ENCODE measurements at regions not wholly inside any gene's neighbourhood (a gene's known extent, or its start where the extent isn't known, plus 50 kb on each side); places are given as distances from the start of the nearest gene placed in this dataset.
"Not testable (repeated sequence)": the region's sequence is repeated elsewhere in the genome, so short reads cannot be mapped to it uniquely, and the experiment has no call there.

DNA sequence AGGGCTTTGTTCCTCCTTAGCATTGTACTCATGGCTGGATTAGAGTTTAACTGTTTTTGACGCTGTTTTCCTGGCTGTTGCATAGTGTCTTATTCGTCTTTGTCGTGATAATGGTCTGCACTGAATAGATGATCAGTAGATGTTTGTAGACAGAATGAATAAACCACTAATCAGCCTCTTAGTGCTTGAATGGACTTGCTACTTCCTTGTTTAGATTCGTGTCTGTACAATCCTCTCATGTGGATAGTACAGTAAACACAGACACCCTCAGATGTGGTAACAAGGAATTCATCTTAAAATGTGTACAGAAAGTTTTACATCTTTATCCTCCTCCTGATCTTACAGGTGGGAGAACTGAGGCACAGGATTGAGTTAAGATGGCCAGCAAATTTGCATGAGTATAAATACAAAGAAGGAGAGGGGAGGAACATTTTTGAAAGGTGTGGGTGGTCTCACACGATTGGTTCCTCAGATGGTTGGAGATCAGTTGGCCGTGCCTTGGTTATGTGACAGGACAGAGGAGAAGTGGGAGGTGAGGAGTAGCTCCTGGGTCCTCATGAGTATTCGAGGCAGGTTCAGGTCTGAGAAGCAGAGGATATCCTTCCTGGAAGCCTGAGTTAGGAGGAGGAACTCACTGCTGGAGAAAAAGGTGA, 196.0 kb downstream of the KLRB1 start:
- DNase-seq (ENCODE audit: low read depth in 3 of 3), result not testable (repeated sequence)

DNA sequence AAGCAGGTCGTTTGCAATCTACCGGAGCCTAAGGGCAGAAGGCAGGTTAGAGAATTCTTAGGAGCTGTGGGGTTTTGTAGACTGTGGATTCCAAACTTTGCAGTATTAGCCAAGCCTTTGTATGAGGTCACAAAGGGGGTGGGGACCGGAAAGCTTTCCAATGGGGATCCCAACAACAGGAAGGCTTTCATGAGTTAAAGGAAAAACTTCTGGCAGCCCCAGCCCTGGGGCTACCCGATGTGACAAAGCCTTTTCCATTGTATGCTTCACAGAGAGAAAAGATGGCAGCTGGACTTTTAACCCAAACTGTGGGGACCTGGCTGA, 199.2 kb upstream of the PZP start:
- DNase-seq (ENCODE audit: low read depth in 3 of 3), result not testable (repeated sequence)

DNA sequence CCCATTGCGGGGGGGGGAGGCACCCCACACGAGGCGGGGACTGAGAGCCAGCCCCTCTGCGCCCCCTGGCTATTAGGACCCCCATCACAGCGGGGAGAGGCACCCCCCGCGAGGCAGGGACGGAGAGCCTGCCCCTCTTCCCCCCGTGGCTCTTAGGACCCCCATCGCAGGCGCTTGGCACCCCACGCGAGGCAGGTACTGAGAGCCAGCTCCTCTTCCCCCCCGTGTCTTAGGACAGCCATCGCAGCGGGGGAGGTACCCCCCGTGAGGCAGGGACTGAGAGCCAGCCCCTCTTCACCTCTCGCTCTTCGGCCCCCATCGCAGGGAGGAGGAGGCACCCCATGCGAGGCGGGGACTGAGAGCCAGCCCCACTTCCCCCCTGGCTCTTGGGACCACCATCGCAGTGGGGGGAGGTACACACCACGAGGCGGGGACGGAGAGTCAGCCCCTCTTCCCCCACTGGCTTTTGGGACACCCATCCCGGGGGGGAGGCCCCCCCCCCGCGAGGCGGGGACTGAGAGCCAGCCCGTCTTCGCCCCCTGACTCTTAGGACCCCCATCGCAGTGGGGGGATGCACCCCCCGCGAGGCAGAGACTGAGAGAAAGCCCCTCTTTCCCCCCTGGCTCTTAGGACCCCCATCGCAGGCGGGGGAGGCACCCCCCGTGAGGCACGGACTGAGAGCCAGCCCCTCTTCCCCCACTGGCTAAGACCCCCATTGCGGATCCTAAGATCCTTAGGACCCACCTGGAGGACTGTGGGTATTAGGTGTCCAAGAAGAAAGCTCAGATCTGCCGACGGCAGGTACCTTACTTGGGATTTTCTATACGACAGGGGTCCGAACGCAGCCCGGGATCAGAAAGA, 198.6 kb upstream of the PZP start:
- DNase-seq (ENCODE audit: low read depth in 3 of 3), result no peak

DNA sequence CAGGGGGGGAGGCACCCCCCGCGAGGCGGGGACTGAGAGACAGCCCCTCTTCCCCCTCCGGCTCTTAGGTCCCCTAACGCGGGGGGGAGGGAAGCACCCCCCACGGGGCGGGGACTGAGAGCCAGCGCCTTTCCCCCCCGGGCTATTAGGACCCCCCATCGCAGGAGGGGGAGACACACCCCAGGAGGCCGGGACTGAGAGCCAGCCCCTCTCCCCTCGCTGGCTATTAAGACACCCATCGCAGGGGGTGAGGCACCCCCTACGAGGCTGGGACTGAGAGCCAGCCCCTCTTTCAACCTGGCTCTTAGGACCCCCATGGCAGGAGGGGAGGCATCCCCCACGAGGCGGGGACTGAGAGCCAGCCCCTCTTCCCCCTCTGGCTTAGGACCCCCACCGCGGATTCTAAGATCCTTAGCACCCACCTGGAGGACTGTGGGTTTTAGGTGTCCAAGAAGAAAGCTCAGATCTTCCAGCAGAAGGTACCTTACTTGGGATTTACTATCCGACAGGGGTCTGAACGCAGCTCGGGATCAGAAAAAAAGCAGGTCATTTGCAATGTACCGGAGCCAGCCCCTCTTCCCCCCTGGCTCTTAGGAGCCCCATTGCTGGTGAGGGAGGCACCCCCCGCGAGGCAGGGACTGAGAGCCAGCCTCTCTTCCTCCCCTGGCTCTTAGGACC, 197.8 kb upstream of the PZP start:
- DNase-seq (ENCODE audit: low read depth in 3 of 3), result no peak

DNA sequence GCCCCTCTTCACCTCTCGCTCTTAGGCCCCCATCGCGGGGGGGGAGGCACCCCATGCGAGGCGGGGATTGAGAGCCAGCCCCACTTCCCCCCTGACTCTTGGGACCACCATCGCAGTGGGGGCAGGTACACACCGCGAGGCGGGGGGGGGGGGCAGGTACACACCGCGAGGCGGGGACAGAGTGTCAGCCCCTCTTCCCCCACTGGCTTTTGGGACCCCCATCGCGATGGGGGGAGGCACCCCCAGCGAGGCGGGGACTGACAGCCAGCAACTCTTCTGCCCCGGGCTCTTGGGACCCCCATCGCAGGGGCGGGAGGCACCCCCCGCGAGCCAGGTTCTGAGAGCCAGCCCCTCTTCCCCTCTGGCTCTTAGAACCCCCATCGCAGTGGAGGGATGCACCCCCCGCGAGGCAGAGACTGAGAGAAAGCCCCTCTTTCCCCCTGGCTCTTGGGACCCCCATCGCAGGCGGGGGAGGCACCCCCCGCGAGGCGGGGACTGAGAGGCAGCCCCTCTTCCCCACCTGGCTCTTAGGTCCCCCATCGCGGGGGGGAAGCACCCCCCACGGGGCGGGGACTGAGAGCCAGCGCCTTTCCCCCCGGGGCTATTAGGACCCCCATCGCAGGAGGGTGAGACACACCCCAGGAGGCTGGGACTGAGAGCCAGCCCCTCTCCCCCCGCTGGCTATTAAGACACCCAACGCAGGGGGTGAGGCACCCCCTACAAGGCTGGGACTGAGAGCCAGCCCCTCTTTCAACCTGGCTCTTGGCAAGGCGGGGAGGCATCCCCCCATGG, 196.5 kb upstream of the PZP start:
- no peak for DNase-seq (ENCODE audit: low read depth in 3 of 3)

DNA sequence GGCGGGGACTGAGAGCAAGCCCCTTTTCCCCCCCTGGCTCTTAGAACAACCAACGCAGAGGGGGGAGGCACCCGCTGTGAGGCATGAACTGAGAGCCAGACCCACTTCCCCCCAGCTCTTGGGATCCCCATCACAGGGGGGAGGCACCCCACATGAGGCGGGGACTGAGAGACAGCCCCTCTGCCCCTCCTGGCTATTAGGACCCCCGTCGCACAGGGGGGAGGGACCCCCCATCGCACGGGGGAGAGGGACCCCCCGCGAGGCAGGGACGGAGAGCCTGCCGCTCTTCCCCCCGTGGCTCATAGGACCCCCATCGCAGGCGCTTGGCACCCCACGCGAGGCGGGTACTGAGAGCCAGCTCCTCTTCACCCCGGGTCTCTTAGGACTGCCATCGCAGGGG, 195.8 kb upstream of the PZP start:
- DNase-seq (ENCODE audit: low read depth in 3 of 3), result no peak

DNA sequence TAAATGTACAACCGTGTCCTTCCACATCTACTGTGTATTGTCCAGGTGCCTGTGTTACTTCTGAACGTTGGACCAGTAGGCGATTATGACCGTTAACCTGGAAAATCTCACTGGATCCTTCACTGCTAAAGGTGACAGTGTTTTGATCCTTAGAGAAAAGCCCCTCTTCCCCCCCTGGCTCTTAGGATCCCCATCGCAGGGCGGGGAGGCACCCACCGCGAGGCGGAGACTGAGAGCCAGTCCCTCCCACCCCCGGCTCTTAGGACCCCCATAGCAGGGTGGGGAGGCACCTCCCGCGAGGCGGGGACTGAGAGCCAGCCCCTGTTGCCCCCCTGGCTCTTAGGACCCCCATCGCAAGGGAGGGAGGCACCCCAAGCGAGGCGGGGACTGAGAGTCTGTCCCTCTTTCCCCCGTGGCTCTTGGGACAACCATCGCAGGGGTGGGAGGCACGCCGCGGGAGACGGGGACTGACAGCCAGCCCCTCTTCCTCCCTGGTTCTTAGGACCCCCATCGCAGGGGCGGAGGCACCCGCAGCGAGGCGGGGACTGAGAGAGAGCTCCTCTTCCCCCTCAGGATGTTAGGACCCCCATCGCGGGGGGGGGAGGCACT, 194.3 kb upstream of the PZP start:
- DNase-seq (ENCODE audit: low read depth in 3 of 3), result not testable (repeated sequence)

DNA sequence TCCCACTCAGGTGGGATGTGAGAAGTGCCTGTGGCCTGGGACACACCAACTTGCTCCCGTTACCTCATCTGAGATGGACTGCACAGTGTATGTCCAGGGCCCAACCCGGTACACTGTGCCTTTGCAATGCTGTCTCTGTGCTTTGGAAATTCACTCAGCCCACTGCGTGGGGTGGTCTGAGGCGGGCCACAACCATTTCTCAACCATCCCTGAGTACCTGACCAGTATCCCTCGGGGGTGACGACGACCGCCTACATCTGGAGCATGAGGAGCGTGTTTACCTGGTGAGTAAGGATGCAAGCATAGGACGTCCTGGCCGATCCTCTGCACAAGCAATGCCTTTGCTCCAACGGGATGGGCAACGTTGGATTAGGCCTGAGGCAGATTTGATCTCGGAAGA, 188.2 kb upstream of the PZP start:
- DNase-seq (ENCODE audit: low read depth in 3 of 3), result not testable (repeated sequence)

DNA sequence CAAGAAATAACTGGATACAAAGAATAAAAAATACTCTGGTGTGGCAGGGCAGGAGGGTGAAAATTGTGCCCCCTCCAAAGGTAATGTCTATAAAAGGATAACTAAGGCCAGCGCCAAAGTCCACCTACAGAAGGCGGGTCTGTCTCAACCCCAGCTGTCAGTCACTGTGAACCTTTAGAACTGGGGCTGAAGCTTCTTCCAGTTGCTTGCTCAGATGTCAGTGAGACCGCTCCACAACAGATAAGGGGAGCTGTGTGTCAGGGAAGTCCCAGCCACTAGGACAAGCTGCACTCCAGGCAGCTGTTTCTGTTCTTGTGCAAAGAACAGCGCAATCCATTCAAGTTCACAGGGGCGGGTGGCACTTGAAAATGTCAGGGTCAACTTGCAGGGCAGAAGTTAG, 187.0 kb upstream of the PZP start:
- DNase-seq (ENCODE audit: low read depth in 3 of 3), result not testable (repeated sequence)

DNA sequence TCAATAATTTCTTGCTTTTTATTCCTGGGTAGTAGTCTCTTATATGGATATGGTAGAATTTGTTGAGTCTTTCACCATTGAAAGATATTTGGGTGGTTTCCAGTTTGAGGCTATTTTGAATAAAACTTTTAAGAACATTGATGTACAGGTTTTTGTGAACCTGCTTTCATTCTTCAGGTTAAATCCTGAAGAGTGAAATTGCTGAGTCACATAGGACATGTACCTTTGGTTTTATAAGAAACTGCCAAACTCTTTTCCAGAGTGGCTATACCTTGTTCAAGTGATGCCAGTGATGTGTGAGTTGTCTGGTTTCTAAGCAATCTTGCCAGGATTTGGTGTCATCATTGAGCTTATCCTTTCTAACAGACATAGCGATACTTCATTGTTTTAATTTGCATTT, 184.6 kb upstream of the PZP start:
- DNase-seq (ENCODE audit: low read depth in 3 of 3), result no peak

DNA sequence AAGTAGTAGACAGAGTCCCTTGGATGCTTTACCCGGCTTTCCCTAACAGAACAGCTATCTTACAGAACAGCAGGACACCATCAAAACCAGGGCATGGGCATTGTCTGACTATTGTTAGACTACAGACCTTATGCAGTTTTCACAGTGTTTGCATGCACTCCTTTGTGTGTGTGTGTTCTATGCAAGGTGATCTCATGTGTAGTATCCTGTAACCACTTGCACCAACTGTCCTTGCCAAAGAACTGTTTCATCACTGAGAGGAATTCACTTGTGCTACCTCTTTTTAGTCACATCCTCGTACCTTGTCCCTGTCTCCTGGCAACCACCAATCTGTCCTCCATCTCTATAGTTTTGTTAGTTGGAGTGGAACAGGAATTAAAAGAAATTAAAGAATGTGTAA, 183.6 kb upstream of the PZP start:
- DNase-seq (ENCODE audit: low read depth in 3 of 3), result no peak

DNA sequence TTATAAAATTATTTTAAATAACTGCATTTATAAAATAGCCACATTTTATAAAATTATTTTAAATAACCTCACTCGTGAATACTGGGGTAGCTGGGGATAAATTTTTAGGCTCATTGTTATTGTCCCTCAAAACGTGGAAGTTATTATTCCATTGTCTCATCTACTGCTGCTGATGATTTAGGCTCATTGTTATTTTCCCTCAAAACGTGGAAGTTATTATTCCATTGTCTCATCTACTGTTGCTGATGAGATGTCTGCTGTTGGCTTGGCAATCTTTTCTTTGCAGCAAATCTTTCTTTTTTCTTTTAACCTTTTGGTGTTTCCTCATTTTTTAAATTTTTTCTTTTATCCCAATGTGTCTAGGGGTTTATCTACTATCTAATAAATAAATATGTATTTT, 182.6 kb upstream of the PZP start:
- no peak for DNase-seq (ENCODE audit: low read depth in 3 of 3)

DNA sequence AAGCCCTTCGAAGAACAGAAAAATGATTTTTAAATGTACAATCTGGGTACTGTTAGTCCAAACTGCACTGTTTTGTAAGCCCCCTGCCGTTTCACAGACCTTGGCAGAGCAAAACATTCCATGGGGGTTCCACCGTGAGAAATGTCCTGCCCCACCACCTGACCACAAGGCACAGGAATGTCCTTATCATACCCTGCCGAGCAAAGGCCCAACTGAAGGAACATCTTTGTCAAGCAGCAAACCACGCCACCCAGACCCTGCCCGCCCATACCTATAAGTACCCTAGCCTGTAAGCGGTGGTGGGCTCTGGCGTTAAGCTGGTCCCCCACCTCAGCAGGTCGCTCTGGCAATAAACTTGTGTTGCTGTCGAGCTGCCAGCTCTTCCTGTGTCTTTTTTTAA, 181.6 kb upstream of the PZP start:
- DNase-seq (ENCODE audit: low read depth in 3 of 3), result no peak

DNA sequence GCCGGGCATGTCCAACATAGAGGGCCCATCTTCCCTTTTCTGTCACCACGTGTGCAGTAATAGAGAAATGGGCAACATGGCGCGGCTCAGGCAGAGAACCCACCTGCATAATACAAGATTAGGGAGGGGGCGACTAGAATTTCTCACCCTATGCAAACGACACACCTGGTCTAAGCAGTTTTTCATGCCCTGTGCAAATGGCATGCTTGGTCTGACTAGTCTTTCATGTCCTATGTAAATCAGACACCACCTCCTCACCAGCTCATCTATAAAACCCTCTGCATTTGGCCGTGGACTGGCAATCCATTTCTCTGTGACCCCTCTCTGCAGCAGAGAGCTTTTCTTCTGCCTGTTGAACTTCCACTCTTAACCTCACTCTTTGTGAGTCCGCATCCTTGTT, 180.2 kb upstream of the PZP start:
- DNase-seq (ENCODE audit: low read depth in 3 of 3), result no peak

DNA sequence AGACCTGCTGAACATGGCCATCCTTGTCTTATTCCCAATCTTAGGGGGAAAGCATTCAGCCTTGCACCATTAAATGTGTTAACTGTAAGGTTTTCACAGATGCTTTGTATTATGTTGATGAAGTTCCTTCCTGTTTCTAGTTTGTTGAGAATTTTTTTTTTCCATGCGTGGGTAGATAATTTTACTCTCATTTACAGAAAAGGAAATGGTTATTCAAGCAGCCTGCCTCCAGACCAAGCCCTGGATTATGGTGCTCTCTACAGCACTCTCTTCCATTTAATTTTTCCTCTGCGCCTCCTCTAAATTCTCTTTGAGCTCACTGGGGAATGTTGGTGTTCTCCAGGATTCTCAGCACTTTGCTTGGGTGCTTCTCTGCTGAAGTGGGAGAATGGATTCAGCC, 179.3 kb upstream of the PZP start:
- DNase-seq (ENCODE audit: low read depth in 3 of 3), result no peak

DNA sequence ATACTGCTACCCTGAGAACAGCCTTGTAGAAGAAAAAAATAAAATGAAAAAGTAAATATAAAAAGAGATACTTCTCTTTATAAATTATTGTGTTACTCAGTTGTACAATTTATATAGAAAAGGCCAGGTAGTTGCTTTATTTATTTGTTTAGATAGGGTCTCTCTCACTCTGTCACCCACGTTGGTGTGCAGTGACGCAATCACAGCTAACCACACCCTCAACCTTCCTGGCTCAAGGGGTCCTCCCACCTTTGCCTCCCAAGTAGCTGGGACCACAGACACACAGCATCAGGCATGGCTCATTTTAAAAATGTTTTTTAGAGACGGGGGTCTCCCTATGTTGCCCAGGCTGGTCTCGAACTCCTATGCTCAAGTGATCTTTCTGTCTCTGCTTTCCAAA, 175.4 kb upstream of the PZP start:
- no peak for DNase-seq (ENCODE audit: low read depth in 3 of 3)

DNA sequence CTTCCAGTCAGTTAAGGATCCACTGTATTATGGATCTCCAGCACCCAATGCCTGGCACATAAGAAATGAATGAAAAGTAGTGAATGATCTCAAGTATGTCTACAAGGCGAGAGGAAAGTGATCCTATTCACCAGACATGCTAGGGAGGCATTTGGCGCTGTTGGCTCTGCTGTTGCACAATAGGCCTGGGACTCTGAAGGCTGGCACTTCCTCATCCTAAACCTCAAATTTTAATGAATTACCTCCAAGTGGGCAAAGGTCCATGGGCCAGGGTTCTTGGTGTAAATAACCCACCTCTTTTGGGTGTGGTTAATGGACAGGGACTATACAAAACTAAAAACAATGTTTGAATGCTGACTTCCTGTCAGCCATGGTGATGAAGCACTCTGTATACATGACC, 173.4 kb upstream of the PZP start:
- DNase-seq (ENCODE audit: low read depth in 3 of 3), result no peak

DNA sequence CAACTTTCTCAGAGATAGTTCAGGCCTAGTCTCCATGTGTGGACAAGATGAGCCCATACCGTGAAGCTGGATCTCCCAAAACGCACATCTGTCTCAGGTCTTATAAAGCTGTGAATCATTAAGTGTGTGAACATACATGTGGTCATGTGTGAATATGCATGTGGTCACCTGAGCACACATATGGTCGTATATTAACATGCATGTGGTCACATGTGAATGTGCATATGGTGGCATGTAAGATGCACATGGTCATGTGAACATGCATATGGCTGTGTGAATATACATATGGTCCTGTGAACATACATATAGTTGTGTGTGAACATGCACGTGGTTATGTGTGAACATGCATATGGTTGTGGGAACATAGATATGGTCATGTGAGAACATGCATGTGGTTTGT, 172.5 kb upstream of the PZP start:
- DNase-seq (ENCODE audit: low read depth in 3 of 3), result no peak

DNA sequence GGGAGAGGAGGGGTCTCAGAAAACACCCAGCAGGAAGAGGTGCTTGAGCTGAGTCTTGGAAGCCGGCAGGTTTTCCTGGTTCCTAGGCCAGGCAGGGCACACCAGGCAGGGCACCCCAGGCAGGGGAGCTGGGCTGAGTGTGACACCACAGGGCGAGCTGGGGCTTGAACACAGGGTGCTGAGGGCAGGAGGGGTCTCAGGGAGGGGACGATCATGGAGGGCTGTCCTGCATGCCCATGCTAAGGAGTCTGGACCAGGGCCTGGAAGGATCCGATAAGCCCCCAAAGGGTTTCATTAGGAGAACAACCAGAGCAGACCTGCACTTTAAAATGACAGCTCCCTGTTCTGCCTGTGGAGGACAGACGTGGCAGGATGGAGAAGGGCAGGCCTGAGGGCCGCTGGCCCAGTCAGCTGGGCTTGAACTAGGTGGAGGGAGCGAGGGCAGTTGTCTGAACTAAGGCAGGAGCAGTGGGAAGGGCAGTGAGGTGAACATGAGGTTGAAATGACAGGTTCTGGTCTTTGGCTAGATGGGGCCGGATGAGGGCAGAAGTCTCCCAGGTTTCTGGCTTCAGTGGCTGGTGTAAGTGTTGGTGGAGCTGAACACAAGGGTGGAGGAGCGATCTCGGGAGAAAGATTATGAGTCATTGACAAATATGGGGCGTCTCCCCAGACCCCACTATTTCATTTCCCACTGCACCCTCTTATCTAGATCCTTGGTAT, 171.0 kb upstream of the PZP start:
- DNase-seq (ENCODE audit: low read depth in 3 of 3), result no peak

DNA sequence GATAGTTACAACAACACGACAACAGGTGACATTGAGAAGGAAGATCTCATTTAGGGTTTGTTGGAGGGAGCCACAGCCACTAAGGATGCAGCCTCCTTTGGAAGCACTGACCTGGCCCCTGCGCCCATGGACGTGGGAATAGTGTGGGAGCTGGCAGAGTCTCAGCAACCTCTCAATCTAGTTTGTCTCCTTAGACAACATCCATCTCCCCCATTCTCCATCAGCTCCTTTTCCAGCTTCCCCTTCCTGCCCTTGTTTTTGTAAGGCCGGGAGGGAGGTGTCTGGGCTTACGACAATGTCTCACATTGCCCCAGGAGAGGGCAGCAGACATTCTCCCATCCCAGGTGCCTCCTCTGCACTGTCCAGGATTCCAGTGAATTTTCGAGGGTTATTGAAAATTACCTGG, 170.2 kb upstream of the PZP start:
- DNase-seq (ENCODE audit: low read depth in 3 of 3), result no peak

DNA sequence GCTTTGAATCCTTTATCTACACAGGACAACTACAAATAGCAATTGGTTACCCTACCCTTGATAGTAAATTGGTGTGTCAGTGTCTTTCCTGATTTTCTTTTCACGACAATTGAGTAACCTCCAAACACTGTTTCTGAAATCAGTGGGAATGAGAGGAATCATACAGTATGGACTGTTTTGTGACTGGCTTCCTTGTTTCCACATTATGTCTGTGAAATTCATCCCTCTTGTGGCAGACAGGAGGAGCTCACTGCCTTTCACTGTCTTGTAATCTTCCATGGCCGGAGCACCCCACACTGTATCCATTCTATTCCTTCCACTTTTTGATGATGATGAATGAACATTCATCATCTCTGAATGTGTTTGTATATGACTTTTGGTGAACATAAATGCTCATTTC, 164.0 kb upstream of the PZP start:
- DNase-seq (ENCODE audit: low read depth in 3 of 3), result no peak

All from stimulated activated CD4-positive, alpha-beta T cell treated with anti-CD3 and anti-CD28 coated beads, TNF-alpha, amount 100 ng/mL, for 48 hours (primary cell).